ENCODE measurements at regions not wholly inside any gene's neighbourhood (a gene's known extent, or its start where the extent isn't known, plus 50 kb on each side); places are given as distances from the start of the nearest gene placed in this dataset.

- Mint-ChIP-seq H3K4me1 (ENCODE audit: insufficient read depth, unreplicated experiment) (no peaks in the 10 kb centered on the region), H3K36me3 (ENCODE audit: insufficient read depth, unreplicated experiment) (no peaks in the 10 kb centered on the region), H3K27ac (ENCODE audit: low read depth, unreplicated experiment) (no peak overlapping the region), H3K9me3 (ENCODE audit: unreplicated experiment) (no peaks in the 10 kb centered on the region), H3K4me3 (ENCODE audit: unreplicated experiment) (no peak overlapping the region), H3K27me3 (ENCODE audit: insufficient read depth, unreplicated experiment) (peaks cover 24% of the 10 kb centered on the region)
- BruUV-seq (replicated peaks), result no TSS peak
- CTCF ChIA-PET, result no interaction called here
- peak; percentile 9 for DNase-seq (ENCODE audit: unreplicated experiment)
- POLR2A ChIA-PET, result interaction anchor here (0.6 kb wide), 1 partner anchor 16 kb away, joined by 3 read pairs; no protein-coding TSS in a partner anchor
- no peak for TF ChIP-seq CTCF (IDR thresholded peaks at IDR 0.05; ENCODE audit: unreplicated experiment)
- intact Hi-C loops (cut with micrococcal nuclease), result no loop called here
Measured at GRCh38 chr2:162989507-162989906, 150.9 kb upstream of the KCNH7 start.

GRCh38 chr2:162974771-162975170 lies 136.2 kb upstream of the KCNH7 start:
- H3K36me3 Mint-ChIP-seq (ENCODE audit: insufficient read depth, unreplicated experiment), result no peaks in the 10 kb centered on the region
- peaks cover 22% of the 10 kb centered on the region for H3K27me3 Mint-ChIP-seq (ENCODE audit: insufficient read depth, unreplicated experiment)
- no peaks in the 10 kb centered on the region for H3K4me1 Mint-ChIP-seq (ENCODE audit: insufficient read depth, unreplicated experiment)
- BruUV-seq (replicated peaks), result no TSS peak
- ChIA-PET POLR2A (no interaction called here), CTCF (no interaction called here)
- no peak overlapping the region for H3K4me3 Mint-ChIP-seq (ENCODE audit: unreplicated experiment)
- no peaks in the 10 kb centered on the region for H3K9me3 Mint-ChIP-seq (ENCODE audit: unreplicated experiment)
- H3K27ac Mint-ChIP-seq (ENCODE audit: low read depth, unreplicated experiment), result no peak overlapping the region
- no peak for DNase-seq (ENCODE audit: unreplicated experiment)
- intact Hi-C loops (cut with micrococcal nuclease), result no loop called here
- TF ChIP-seq CTCF (IDR thresholded peaks at IDR 0.05; ENCODE audit: unreplicated experiment), result no peak

- Mint-ChIP-seq H3K4me1 (ENCODE audit: insufficient read depth, unreplicated experiment) (no peaks in the 10 kb centered on the region), H3K9me3 (ENCODE audit: unreplicated experiment) (no peaks in the 10 kb centered on the region), H3K36me3 (ENCODE audit: insufficient read depth, unreplicated experiment) (no peaks in the 10 kb centered on the region), H3K27ac (ENCODE audit: low read depth, unreplicated experiment) (no peak overlapping the region), H3K4me3 (ENCODE audit: unreplicated experiment) (no peak overlapping the region), H3K27me3 (ENCODE audit: insufficient read depth, unreplicated experiment) (peaks cover 17% of the 10 kb centered on the region)
- ChIA-PET POLR2A (no interaction called here), CTCF (interaction anchor here (0.7 kb wide), 1 partner anchor 1508 kb away, joined by 3 read pairs; no protein-coding TSS in a partner anchor)
- TF ChIP-seq CTCF (IDR thresholded peaks at IDR 0.05; ENCODE audit: unreplicated experiment), result no peak
- DNase-seq (ENCODE audit: unreplicated experiment), result no peak
- intact Hi-C loops (cut with micrococcal nuclease), result no loop called here
- BruUV-seq (replicated peaks), result no TSS peak
Measured at GRCh38 chr2:162972383-162972782, 133.8 kb upstream of the KCNH7 start.

- H3K9me3 Mint-ChIP-seq (ENCODE audit: unreplicated experiment), result no peaks in the 10 kb centered on the region
- intact Hi-C loops (cut with micrococcal nuclease), result loop anchor here (10.0 kb wide), 1 partner anchor 74 kb away; no protein-coding TSS in a partner anchor
- DNase-seq (ENCODE audit: unreplicated experiment), result no peak
- no peaks in the 10 kb centered on the region for H3K36me3 Mint-ChIP-seq (ENCODE audit: insufficient read depth, unreplicated experiment)
- TF ChIP-seq CTCF (IDR thresholded peaks at IDR 0.05; ENCODE audit: unreplicated experiment), result no peak
- CTCF ChIA-PET, result no interaction called here
- POLR2A ChIA-PET, result no interaction called here
- H3K4me1 Mint-ChIP-seq (ENCODE audit: insufficient read depth, unreplicated experiment), result no peaks in the 10 kb centered on the region
- peaks cover 17% of the 10 kb centered on the region for H3K27me3 Mint-ChIP-seq (ENCODE audit: insufficient read depth, unreplicated experiment)
- no peak overlapping the region for H3K4me3 Mint-ChIP-seq (ENCODE audit: unreplicated experiment)
- no TSS peak for BruUV-seq (replicated peaks)
- H3K27ac Mint-ChIP-seq (ENCODE audit: low read depth, unreplicated experiment), result no peak overlapping the region
Measured at GRCh38 chr2:162968306-162968705, 129.7 kb upstream of the KCNH7 start.
